ENCODE measurements at regions not wholly inside any gene's neighbourhood (a gene's known extent, or its start where the extent isn't known, plus 50 kb on each side); places are given as distances from the start of the nearest gene placed in this dataset.

- TF ChIP-seq, protein P1, sequence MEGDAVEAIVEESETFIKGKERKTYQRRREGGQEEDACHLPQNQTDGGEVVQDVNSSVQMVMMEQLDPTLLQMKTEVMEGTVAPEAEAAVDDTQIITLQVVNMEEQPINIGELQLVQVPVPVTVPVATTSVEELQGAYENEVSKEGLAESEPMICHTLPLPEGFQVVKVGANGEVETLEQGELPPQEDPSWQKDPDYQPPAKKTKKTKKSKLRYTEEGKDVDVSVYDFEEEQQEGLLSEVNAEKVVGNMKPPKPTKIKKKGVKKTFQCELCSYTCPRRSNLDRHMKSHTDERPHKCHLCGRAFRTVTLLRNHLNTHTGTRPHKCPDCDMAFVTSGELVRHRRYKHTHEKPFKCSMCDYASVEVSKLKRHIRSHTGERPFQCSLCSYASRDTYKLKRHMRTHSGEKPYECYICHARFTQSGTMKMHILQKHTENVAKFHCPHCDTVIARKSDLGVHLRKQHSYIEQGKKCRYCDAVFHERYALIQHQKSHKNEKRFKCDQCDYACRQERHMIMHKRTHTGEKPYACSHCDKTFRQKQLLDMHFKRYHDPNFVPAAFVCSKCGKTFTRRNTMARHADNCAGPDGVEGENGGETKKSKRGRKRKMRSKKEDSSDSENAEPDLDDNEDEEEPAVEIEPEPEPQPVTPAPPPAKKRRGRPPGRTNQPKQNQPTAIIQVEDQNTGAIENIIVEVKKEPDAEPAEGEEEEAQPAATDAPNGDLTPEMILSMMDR (IDR thresholded peaks at IDR 0.05; ENCODE audit: insufficient read depth, low read length, poor library complexity, severe bottlenecking): no peak
- TF ChIP-seq EZH2phosphoT487 (conservative IDR thresholded peaks at IDR 0.05; ENCODE audit: low read length): 0 out of 2 replicates have a peak, but pooled peaks have one; percentile 26
Measured at GRCh38 chr6:19599796-19600464, 237.2 kb upstream of the ID4 start.
